RWPE1 (cell line): ENCODE measurements at regions not wholly inside any gene's neighbourhood (a gene's known extent, or its start where the extent isn't known, plus 50 kb on each side); places are given as distances from the start of the nearest gene placed in this dataset.

Experiments
- CTCF ChIA-PET: fragments of 350-600 bp; sonication (Branson Sonifier 250); formaldehyde crosslinking; extraction: SDS; loops from one replicate; lab custom pipeline; 2021; lab: Yijun Ruan, JAX
- POLR2A ChIA-PET: fragments of 400-600 bp; formaldehyde crosslinking; extraction: SDS; loops from one replicate; lab custom pipeline; 2020; ENCODE audit warnings: antibody characterized with exemption; ENCODE audit not compliant: low non-redundant PET; lab: Yijun Ruan, JAX
- DNase-seq: peaks from one replicate; pipeline ENCODE4 v3.0.0; 2012; ENCODE audit warnings: low spot score
- H3K27ac ChIP-seq: fragments of 450-650 bp; 2 replicates; pipeline ENCODE4 v1.5.1; 2017
- CTCF ChIP-seq: fragments of 450-650 bp; conservative IDR thresholded peaks from 2 replicates; pipeline ENCODE4 v1.5.1; 2017; ENCODE audit warnings: low read depth, mild to moderate bottlenecking

DNA sequence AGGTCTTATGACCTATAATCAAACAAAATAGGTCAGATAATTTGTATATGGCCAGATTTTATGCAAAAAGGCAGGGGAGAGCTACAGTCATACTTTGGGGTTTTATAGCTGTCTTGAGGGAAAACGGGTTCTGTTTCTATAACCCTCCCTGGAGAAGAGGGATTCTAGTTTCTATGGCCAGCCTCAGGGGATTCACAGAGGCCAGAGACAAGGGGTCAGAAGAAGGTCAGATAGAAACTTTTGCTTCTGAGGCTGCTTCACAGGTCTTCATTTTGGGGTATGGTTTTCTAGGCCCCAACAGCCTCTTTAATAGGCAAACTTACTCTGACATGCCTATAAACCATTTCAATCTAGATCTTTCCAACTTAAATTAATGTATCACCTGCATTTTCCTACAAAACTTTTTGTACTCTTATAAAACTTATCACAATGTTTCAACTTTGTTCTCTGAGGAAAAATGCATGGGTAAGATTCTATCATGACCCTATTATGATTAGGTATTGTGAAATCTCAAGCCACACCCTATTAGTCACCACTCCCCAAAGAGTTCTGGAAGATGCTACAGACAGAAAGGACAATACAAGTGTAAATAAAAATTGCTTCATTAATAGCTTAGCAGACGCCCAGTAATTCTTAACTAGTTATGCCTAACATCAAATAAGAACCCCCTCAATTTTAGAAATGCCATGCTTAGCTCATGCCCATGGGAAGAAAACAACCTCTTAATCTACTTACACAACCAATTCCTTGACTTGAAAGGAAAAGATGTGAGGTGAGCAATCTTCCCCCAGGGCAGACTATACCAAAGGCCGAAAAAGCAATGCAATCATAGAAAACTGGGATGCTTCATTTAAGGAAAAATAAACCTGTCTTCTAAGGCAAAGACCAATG is 396.6 kb downstream of the TLR4 start:
- peak; percentile 15 for DNase-seq
- H3K27ac ChIP-seq, result no peak overlapping the region
- POLR2A ChIA-PET, result no interaction called here
- CTCF ChIA-PET, result interaction anchor here (0.7 kb wide), 1 partner anchor 456 kb away, joined by 3 read pairs; no protein-coding TSS in a partner anchor
- no peak for TF ChIP-seq CTCF

GRCh38 chr9:118104363-118104762 is 400.2 kb downstream of the TLR4 start:
- DNase-seq, result no peak
- CTCF ChIA-PET, result no interaction called here
- POLR2A ChIA-PET, result no interaction called here
- no peak overlapping the region for H3K27ac ChIP-seq
- TF ChIP-seq CTCF, result no peak

DNA sequence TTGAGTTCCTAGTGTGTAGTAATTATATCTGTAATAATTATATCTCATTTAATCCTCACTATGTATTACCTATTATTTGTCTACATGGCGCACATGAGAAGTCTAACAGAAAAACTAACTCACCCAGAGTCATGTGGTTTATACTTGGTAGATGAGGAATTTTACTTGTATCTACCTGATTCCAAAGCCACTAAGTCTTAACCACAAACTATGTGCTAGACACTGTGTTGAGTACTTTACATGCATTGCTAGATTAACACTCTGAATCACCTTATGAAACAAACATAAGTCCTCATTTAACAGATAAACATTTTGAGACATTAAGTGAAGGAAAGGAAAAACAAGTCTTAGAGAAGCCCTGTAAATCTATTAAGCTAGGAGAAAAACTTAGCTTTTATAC is 404.8 kb downstream of the TLR4 start:
- no peak for TF ChIP-seq CTCF
- no peak for DNase-seq
- CTCF ChIA-PET, result no interaction called here
- no peak overlapping the region for H3K27ac ChIP-seq
- POLR2A ChIA-PET, result no interaction called here

DNA sequence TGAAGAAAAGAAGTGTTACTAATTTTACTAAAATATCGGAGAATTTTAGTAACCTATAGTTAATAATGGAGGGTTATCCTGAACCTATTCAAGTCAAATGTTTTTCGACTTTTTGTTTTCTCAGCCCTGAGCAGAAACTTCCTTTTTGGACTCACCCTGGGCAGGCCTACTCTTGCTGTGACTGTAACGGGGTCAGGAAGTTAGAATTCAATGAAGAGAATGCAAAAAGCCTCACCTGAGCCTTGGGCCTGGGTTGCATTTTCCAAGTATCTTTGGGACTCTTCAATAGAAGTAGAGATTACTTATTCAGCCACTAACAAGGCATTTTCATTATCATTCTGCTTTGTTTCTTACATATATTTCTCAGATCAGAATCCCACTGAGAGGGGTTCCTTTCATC is 405.3 kb downstream of the TLR4 start:
- CTCF ChIA-PET, result interaction anchor here (0.7 kb wide), 1 partner anchor 91 kb away, joined by 5 read pairs; no protein-coding TSS in a partner anchor
- no peak for TF ChIP-seq CTCF
- POLR2A ChIA-PET, result no interaction called here
- DNase-seq, result no peak
- H3K27ac ChIP-seq, result no peak overlapping the region

- CTCF ChIA-PET, result interaction anchor here (0.5 to 0.7 kb wide), 4 partner anchors 292 to 1719 kb away, joined by 3 to 6 read pairs (median 4); no protein-coding TSS in a partner anchor
- POLR2A ChIA-PET, result no interaction called here
- TF ChIP-seq CTCF, result no peak
- DNase-seq, result no peak
- H3K27ac ChIP-seq, result no peak overlapping the region
Measured at GRCh38 chr9:118121361-118121760, 417.2 kb downstream of the TLR4 start.

DNA sequence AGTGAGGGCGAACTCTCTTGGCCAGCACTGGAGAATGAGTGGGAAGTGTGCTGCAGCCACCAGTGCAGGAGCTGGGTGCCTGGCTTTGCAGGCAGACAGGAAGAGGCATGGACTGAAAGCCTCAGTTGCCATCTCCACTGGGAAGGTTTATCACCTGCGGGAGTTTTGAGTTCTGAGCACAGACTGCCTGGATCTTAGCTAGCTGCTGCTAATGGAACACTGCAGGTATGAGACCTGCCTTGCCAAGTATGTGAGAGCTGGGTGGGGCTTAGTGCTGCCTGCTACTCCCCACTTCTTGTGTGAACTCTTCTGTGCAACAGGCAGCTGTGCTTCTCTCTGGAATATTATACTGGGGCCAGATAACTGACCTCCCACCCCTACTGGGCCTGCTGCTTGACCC is 424.1 kb downstream of the TLR4 start:
- CTCF ChIA-PET, result no interaction called here
- no peak for DNase-seq
- no peak overlapping the region for H3K27ac ChIP-seq
- no peak for TF ChIP-seq CTCF
- POLR2A ChIA-PET, result no interaction called here
